Adrenal gland (tissue), 5 donors: ENCODE measurements at regions not wholly inside any gene's neighbourhood (a gene's known extent, or its start where the extent isn't known, plus 50 kb on each side); places are given as distances from the start of the nearest gene placed in this dataset.

Experiments used
- CTCF ChIP-seq, 6 experiments: fragments of 450-650 bp in 4 of 6; fragments of 200-600 bp in 2 of 6; sonication (generic) in 1 of 6; IDR thresholded peaks; 1 replicate in 5 of 6; 2 replicates in 1 of 6; pipeline versions ENCODE4 v1.5.1 to v1.8.0; 2016 to 2021; ENCODE audit warnings: antibody characterized with exemption in 6 of 6, mild to moderate bottlenecking in 2 of 6, moderate library complexity in 1 of 6
- POLR2A ChIP-seq, 2 donors: fragments of 450-650 bp; IDR thresholded peaks; one replicate each; pipeline ENCODE4 v1.6.1; 2017; ENCODE audit warnings: antibody characterized with exemption in 2 of 2, mild to moderate bottlenecking in 2 of 2, moderate library complexity in 1 of 2
- donor health status: DM: no; HTN: no; CAD: no.

- TF ChIP-seq CTCF (IDR thresholded peaks at IDR 0.05) (no peak), POLR2A (IDR thresholded peaks at IDR 0.05) (no peak)
Measured at GRCh38 chr3:106381939-106382335, 513.1 kb upstream of the CBLB start.
